NT2/D1 (cell line): ENCODE measurements at regions not wholly inside any gene's neighbourhood (a gene's known extent, or its start where the extent isn't known, plus 50 kb on each side); places are given as distances from the start of the nearest gene placed in this dataset.
"Not testable (repeated sequence)": the region's sequence is repeated elsewhere in the genome, so short reads cannot be mapped to it uniquely, and the experiment has no call there.

Experiments used
- SUZ12 ChIP-seq: IDR thresholded peaks from 2 replicates; pipeline ENCODE4 v1.6.1; 2011; ENCODE audit not compliant: insufficient read length, insufficient read depth; ENCODE audit errors: extremely low read depth
- YY1 ChIP-seq: IDR thresholded peaks from 2 replicates; pipeline ENCODE4 v1.6.1; 2011; ENCODE audit not compliant: insufficient read length, insufficient read depth

GRCh38 chr7:76703815-76704214 lies 76.7 kb upstream of the POMZP3 start:
- TF ChIP-seq YY1, SUZ12: not testable (repeated sequence)
